Spleen (tissue), 11 donors: ENCODE measurements at regions not wholly inside any gene's neighbourhood (a gene's known extent, or its start where the extent isn't known, plus 50 kb on each side); places are given as distances from the start of the nearest gene placed in this dataset.

ENCODE experiments used
- DNase-seq: peaks from one replicate; pipeline ENCODE4 v3.0.0-alpha.2; 2020
- H3K27ac ChIP-seq, 8 donors: fragments of 200-600 bp; sonication (generic) in 7 of 8; 1 replicate in 4 of 8; 2 replicates in 4 of 8; pipeline versions ENCODE4 v1.5.0 to v1.8.0; 2016 to 2021; ENCODE audit warnings: inconsistent platforms in 4 of 8, mild to moderate bottlenecking in 4 of 8, moderate library complexity in 1 of 8
- H3K27me3 ChIP-seq, 7 donors: fragments of 200-600 bp; sonication (generic) in 6 of 7; replicated peaks in 1 of 7; 1 replicate in 4 of 7; 2 replicates in 3 of 7; pipeline versions ENCODE4 v1.5.0 to v1.8.0; 2016 to 2021; ENCODE audit warnings: inconsistent platforms in 3 of 7, mild to moderate bottlenecking in 1 of 7
- H3K36me3 ChIP-seq, 6 donors: fragments of 200-600 bp; sonication (generic) in 5 of 6; 1 replicate in 4 of 6; 2 replicates in 2 of 6; pipeline versions ENCODE4 v1.5.0 to v1.8.0; 2016 to 2021; ENCODE audit warnings: inconsistent platforms in 2 of 6
- H3K4me1 ChIP-seq, 6 donors: fragments of 200-600 bp; sonication (generic) in 5 of 6; 1 replicate in 3 of 6; 2 replicates in 3 of 6; pipeline versions ENCODE4 v1.5.0 to v1.8.0; 2016 to 2021; ENCODE audit warnings: inconsistent platforms in 3 of 6
- H3K4me3 ChIP-seq, 8 donors: fragments of 200-600 bp; sonication (generic) in 7 of 8; 1 replicate in 4 of 8; 2 replicates in 4 of 8; pipeline versions ENCODE4 v1.5.0 to v1.8.0; 2016 to 2021; ENCODE audit warnings: inconsistent platforms in 4 of 8, mild to moderate bottlenecking in 4 of 8, moderate library complexity in 2 of 8
- H3K9me3 ChIP-seq, 8 donors: fragments of 200-600 bp; sonication (generic) in 7 of 8; 1 replicate in 4 of 8; 2 replicates in 4 of 8; pipeline versions ENCODE4 v1.5.0 to v1.8.0; 2016 to 2021; ENCODE audit warnings: inconsistent platforms in 4 of 8
- CTCF ChIP-seq, 11 experiments: fragments of 200-600 bp in 7 of 11; fragments of 450-650 bp in 4 of 11; sonication (generic) in 4 of 11; IDR thresholded peaks in 8 of 11; conservative IDR thresholded peaks in 3 of 11; 1 replicate in 7 of 11; 2 replicates in 4 of 11; pipeline versions ENCODE4 v1.4.0 to v1.8.0; 2016 to 2021; ENCODE audit warnings: antibody characterized with exemption in 11 of 11, inconsistent platforms in 4 of 11, mild to moderate bottlenecking in 1 of 11
- POLR2A ChIP-seq, 3 donors: fragments of 450-650 bp; IDR thresholded peaks; one replicate each; pipeline ENCODE4 v1.5.1; 2017; ENCODE audit warnings: antibody characterized with exemption in 3 of 3, mild to moderate bottlenecking in 1 of 3
- POLR2AphosphoS5 ChIP-seq, 3 donors: sonication (generic); formaldehyde crosslinking; IDR thresholded peaks; one replicate each; pipeline ENCODE4 v1.5.1; 2017; ENCODE audit warnings: antibody characterized with exemption in 3 of 3
- WGBS, 5 donors: extraction: QIAGEN DNeasy Blood & Tissue Kit in 3 of 5; methylation state at CpG; one replicate each; pipeline versions ENCODE4 v1.1.5 to v1.1.7; 2013 to 2018; 5-methylcytosine and 5-hydroxymethylcytosine counted together
- intact Hi-C: fragments of 100-400 bp; cut with DNase I; formaldehyde crosslinking; loops from one replicate; pipeline ENCODE4 v1.15.0; 2023; ENCODE audit warnings: low total_unique reads
- donor health status: healthy with polysubstance abuse.
- donor health status: DM: no; HTN: no; CAD: no; lungs with moderate emphysema.
- donor health status: DM: no; HTN: no; CAD: no.
- donor health status: Bipolar disorder and iron deficiency.
- donor health status: healthy.
- donor health status: DM: no; HTN: no; CAD: no.
- donor health status: DM: yes; HTN: yes; CAD: no.

DNA sequence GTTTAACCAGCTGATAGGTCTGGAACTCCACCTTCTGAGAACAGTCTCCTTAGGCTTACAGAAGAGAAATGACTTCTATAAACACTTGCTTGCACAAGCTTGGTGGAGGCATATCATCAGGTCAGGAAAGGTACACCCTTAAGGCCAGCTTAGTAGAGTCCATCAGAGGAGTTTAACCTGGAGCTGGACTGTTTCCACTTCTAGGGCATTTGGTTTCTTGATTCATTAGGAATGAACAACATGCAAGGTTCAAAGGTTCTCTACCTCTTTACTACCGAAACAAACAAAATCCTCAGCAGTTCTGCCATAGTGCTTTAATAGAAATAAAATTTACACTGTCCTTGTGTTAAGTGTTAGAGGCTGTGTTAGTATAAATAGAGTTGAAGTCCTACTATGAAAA lies 171.4 kb upstream of the NPY2R start:
- TF ChIP-seq POLR2A (IDR thresholded peaks at IDR 0.05) (no peak), POLR2AphosphoS5 (IDR thresholded peaks at IDR 0.05) (no peak), CTCF (IDR thresholded peaks at IDR 0.05 in 8 of 11, conservative IDR thresholded peaks at IDR 0.05 in 3 of 11) (no peak)
- intact Hi-C loops, result no loop called here
- no peaks in the 10 kb centered on the region for H3K27me3 ChIP-seq
- 75 to 91% (median 78%) methylated on average over 1 of the region's 1 CpG for WGBS, 5 donors
- H3K27ac ChIP-seq, result no peak overlapping the region
- no peak for DNase-seq
- H3K9me3 ChIP-seq, result no peaks in the 10 kb centered on the region
- H3K36me3 ChIP-seq, result no peaks in the 10 kb centered on the region
- no peak overlapping the region for H3K4me3 ChIP-seq
- no peaks in the 10 kb centered on the region for H3K4me1 ChIP-seq

DNA sequence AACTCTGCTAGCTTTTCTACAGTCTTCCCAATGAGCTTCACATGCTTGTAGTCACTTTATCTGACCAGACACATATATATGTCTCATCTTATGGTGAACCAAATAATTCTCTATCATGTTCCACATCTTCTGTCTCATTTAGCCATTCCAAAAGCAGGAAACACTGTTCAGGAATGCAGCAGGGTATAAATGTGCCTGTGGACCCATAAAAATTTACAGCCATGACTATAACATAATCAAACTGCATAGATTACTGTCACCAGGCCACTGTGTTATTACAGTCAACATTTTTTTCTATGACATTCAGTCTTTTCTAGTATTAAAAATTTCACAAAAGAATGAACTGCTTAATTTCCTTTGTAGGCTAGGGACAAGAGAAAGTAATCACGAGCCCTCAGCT lies 170.0 kb upstream of the NPY2R start:
- 56 to 84% (median 82%) methylated on average over 1 of the region's 1 CpG for WGBS, 5 donors
- TF ChIP-seq POLR2AphosphoS5 (IDR thresholded peaks at IDR 0.05), result no peak
- TF ChIP-seq POLR2A (IDR thresholded peaks at IDR 0.05), result no peak
- TF ChIP-seq CTCF (IDR thresholded peaks at IDR 0.05 in 8 of 11, conservative IDR thresholded peaks at IDR 0.05 in 3 of 11), result no peak
- Histone ChIP-seq H3K9me3 (no peaks in the 10 kb centered on the region), H3K27me3 (no peaks in the 10 kb centered on the region), H3K36me3 (no peaks in the 10 kb centered on the region), H3K4me1 (no peaks in the 10 kb centered on the region), H3K27ac (no peak overlapping the region), H3K4me3 (no peak overlapping the region)
- intact Hi-C loops, result no loop called here
- DNase-seq, result no peak

GRCh38 chr4:155039162-155039561 lies 169.3 kb upstream of the NPY2R start:
- peaks cover 0 to 2% (median 0%) of the 10 kb centered on the region in 8 donors for H3K9me3 ChIP-seq
- intact Hi-C loops, result no loop called here
- no peaks in the 10 kb centered on the region for H3K4me1 ChIP-seq
- no peak for TF ChIP-seq POLR2AphosphoS5 (IDR thresholded peaks at IDR 0.05)
- TF ChIP-seq CTCF (IDR thresholded peaks at IDR 0.05 in 8 of 11, conservative IDR thresholded peaks at IDR 0.05 in 3 of 11), result no peak
- no peak for TF ChIP-seq POLR2A (IDR thresholded peaks at IDR 0.05)
- no peak overlapping the region for H3K4me3 ChIP-seq
- no peaks in the 10 kb centered on the region for H3K36me3 ChIP-seq
- no peaks in the 10 kb centered on the region for H3K27me3 ChIP-seq
- no peak overlapping the region for H3K27ac ChIP-seq
- DNase-seq, result no peak

DNA sequence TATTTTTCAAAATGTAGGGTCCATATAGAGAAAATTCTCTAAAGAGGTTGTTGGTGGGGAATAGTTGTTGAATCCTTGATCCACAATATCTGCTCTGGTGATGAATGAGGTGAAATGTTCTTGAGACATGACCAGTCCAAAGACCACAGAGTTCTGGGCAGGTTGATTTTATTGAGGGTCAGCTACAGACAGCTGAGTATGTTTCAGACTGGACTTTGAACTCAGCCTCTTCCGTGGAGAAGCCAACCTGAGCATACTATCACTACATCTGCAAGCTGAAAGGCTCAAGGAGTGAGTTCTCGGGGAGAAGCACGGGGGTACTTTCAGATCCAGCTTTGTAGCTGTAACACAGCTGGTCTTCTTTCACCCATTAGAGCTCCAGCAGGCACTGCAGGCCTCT lies 168.4 kb upstream of the NPY2R start:
- DNase-seq, result no peak
- Histone ChIP-seq H3K27me3 (no peaks in the 10 kb centered on the region), H3K4me1 (no peaks in the 10 kb centered on the region), H3K36me3 (no peaks in the 10 kb centered on the region), H3K27ac (no peak overlapping the region), H3K4me3 (no peak overlapping the region), H3K9me3 (peaks cover 0 to 5% (median 0%) of the 10 kb centered on the region in 8 donors)
- TF ChIP-seq POLR2AphosphoS5 (IDR thresholded peaks at IDR 0.05) (no peak), CTCF (IDR thresholded peaks at IDR 0.05 in 8 of 11, conservative IDR thresholded peaks at IDR 0.05 in 3 of 11) (no peak), POLR2A (IDR thresholded peaks at IDR 0.05) (no peak)
- WGBS, 5 donors, result 69 to 93% (median 87%) methylated on average over 3 of the region's 3 CpGs
- intact Hi-C loops, result no loop called here
